Mesodermal cell (in vitro differentiated cells): ENCODE measurements at regions not wholly inside any gene's neighbourhood (a gene's known extent, or its start where the extent isn't known, plus 50 kb on each side); places are given as distances from the start of the nearest gene placed in this dataset.

Experiments used
- H3K27ac ChIP-seq: 2 replicates; pipeline ENCODE4 v1.7.0; 2013; ENCODE audit warnings: mild to moderate bottlenecking, low read depth, low read length, moderate library complexity; ENCODE audit not compliant: severe bottlenecking
- H3K36me3 ChIP-seq: 2 replicates; pipeline ENCODE4 v1.7.1; 2013; ENCODE audit warnings: mild to moderate bottlenecking, low read length, moderate library complexity; ENCODE audit not compliant: control insufficient read depth, insufficient read depth
- H3K4me1 ChIP-seq: one replicate; pipeline ENCODE4 v1.7.1; 2013; ENCODE audit warnings: mild to moderate bottlenecking, low read length; ENCODE audit not compliant: insufficient read depth, control insufficient read depth, poor library complexity, severe bottlenecking
- H3K4me3 ChIP-seq: 2 replicates; pipeline ENCODE4 v1.7.0; 2013; ENCODE audit warnings: low read length, control low read depth, mild to moderate bottlenecking; ENCODE audit not compliant: insufficient read depth, poor library complexity, severe bottlenecking; ENCODE audit errors: extremely low read depth
- H3K9me3 ChIP-seq: 2 replicates; pipeline ENCODE4 v1.7.1; 2013; ENCODE audit warnings: mild to moderate bottlenecking, low read length, moderate library complexity; ENCODE audit not compliant: control insufficient read depth
- WGBS, 2 experiments: methylation state at CpG; one replicate each; pipeline ENCODE4 v1.1.5; 2013; ENCODE audit warnings: missing lambda C conversion rate in 2 of 2; ENCODE audit not compliant: insufficient coverage in 2 of 2; 5-methylcytosine and 5-hydroxymethylcytosine counted together

- peak overlapping the region; percentile 99 for H3K27ac ChIP-seq
- no peaks in the 10 kb centered on the region for H3K9me3 ChIP-seq
- no peaks in the 10 kb centered on the region for H3K36me3 ChIP-seq
- H3K4me3 ChIP-seq: no peak overlapping the region
- H3K4me1 ChIP-seq: peaks cover 28% of the 10 kb centered on the region
- 16 to 52% methylated on average over 2 to 7 of the region's 9 CpGs for WGBS, 2 experiments
Measured at GRCh38 chr10:4663162-4663992, 162.6 kb upstream of the AKR1E2 start.

- Histone ChIP-seq H3K36me3 (no peaks in the 10 kb centered on the region), H3K4me1 (peaks cover 28% of the 10 kb centered on the region), H3K27ac (peak overlapping the region; percentile 99), H3K4me3 (no peak overlapping the region), H3K9me3 (no peaks in the 10 kb centered on the region)
- WGBS, 2 experiments: 70 to 73% methylated on average over 5 of the region's 9 CpGs
Measured at GRCh38 chr10:4662576-4663161, 163.3 kb upstream of the AKR1E2 start.

- peaks cover 28% of the 10 kb centered on the region for H3K4me1 ChIP-seq
- H3K4me3 ChIP-seq: no peak overlapping the region
- H3K9me3 ChIP-seq: no peaks in the 10 kb centered on the region
- H3K36me3 ChIP-seq: no peaks in the 10 kb centered on the region
- WGBS, 2 experiments: 91 to 93% methylated on average over 12 to 16 of the region's 16 CpGs
- peak overlapping the region; percentile 99 for H3K27ac ChIP-seq
Measured at GRCh38 chr10:4661511-4662255, 164.3 kb upstream of the AKR1E2 start.

GRCh38 chr10:4658777-4659176 lies 167.2 kb upstream of the AKR1E2 start:
- 88 to 96% methylated on average over 6 to 7 of the region's 8 CpGs for WGBS, 2 experiments
- peaks cover 21% of the 10 kb centered on the region for H3K4me1 ChIP-seq

GRCh38 chr10:4656576-4657194 lies 169.3 kb upstream of the AKR1E2 start:
- WGBS, 2 experiments: 0% methylated on average over 1 of the region's 7 CpGs
- H3K36me3 ChIP-seq: no peaks in the 10 kb centered on the region
- H3K4me3 ChIP-seq: no peak overlapping the region
- H3K4me1 ChIP-seq: peaks cover 4% of the 10 kb centered on the region
- no peak overlapping the region for H3K27ac ChIP-seq
- no peaks in the 10 kb centered on the region for H3K9me3 ChIP-seq

More at GRCh38 chr10:4658777-4659176, 167.2 kb upstream of the AKR1E2 start:
- H3K27ac ChIP-seq: no peak overlapping the region
- no peaks in the 10 kb centered on the region for H3K9me3 ChIP-seq
- no peak overlapping the region for H3K4me3 ChIP-seq
- no peaks in the 10 kb centered on the region for H3K36me3 ChIP-seq

- Histone ChIP-seq H3K36me3 (no peaks in the 10 kb centered on the region), H3K27ac (no peak overlapping the region), H3K4me3 (no peak overlapping the region), H3K9me3 (no peaks in the 10 kb centered on the region), H3K4me1 (peaks cover 3% of the 10 kb centered on the region)
- WGBS, 2 experiments: 90 to 95% methylated on average over 2 of the region's 5 CpGs
Measured at GRCh38 chr10:4655879-4656278, 170.1 kb upstream of the AKR1E2 start.

GRCh38 chr10:4655406-4655805 lies 170.6 kb upstream of the AKR1E2 start:
- WGBS, 2 experiments: 67 to 100% methylated on average over 1 of the region's 3 CpGs
- Histone ChIP-seq H3K27ac (no peak overlapping the region), H3K36me3 (no peaks in the 10 kb centered on the region), H3K9me3 (no peaks in the 10 kb centered on the region), H3K4me3 (no peak overlapping the region), H3K4me1 (peaks cover 5% of the 10 kb centered on the region)

- H3K4me3 ChIP-seq: no peak overlapping the region
- H3K27ac ChIP-seq: no peak overlapping the region
- WGBS, 2 experiments: no CpG with 5 or more reads among the region's 2 CpGs
- H3K9me3 ChIP-seq: no peaks in the 10 kb centered on the region
- no peaks in the 10 kb centered on the region for H3K36me3 ChIP-seq
- H3K4me1 ChIP-seq: peaks cover 7% of the 10 kb centered on the region
Measured at GRCh38 chr10:4654496-4654895, 171.5 kb upstream of the AKR1E2 start.

- Histone ChIP-seq H3K27ac (no peak overlapping the region), H3K9me3 (no peaks in the 10 kb centered on the region), H3K4me3 (no peak overlapping the region), H3K4me1 (peaks cover 7% of the 10 kb centered on the region), H3K36me3 (no peaks in the 10 kb centered on the region)
- 25 to 34% methylated on average over 5 of the region's 8 CpGs for WGBS, 2 experiments
Measured at GRCh38 chr10:4653160-4653559, 172.8 kb upstream of the AKR1E2 start.

GRCh38 chr10:4652111-4653010 lies 173.6 kb upstream of the AKR1E2 start:
- Histone ChIP-seq H3K4me3 (no peak overlapping the region), H3K36me3 (no peaks in the 10 kb centered on the region), H3K9me3 (no peaks in the 10 kb centered on the region), H3K4me1 (peaks cover 7% of the 10 kb centered on the region), H3K27ac (no peak overlapping the region)
- 86 to 88% methylated on average over 7 to 8 of the region's 8 CpGs for WGBS, 2 experiments
